DMS53 treated with DMSO at 0.1 percent for 48 hours (cell line): ENCODE measurements at regions not wholly inside any gene's neighbourhood (a gene's known extent, or its start where the extent isn't known, plus 50 kb on each side); places are given as distances from the start of the nearest gene placed in this dataset.

Source experiments
- DNase-seq: peaks from one replicate; lab custom pipeline; 2025; ENCODE audit not compliant: unreplicated experiment; lab: John Stamatoyannopoulos, UW

DNA sequence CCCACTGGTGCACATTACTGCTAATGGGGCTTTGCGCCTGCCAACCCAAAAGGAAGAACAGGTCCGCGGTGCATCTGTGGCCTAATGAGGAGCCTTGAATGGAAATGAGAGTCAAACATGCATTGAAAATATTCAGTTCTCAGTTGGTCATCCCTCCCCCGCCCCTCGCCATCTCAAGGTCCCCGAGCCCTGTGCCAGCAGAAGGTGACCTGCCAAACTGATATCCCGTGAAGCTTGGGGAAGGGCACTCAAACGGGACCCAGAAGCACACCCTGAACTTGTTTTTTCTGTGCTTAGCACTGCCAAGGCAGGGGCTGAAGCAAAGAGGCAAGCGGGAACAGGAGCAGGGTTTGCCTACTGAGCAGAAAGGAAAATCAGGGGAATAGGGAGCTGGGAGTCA is 67.9 kb upstream of the ZNF648 start:
- DNase-seq = no peak

DNA sequence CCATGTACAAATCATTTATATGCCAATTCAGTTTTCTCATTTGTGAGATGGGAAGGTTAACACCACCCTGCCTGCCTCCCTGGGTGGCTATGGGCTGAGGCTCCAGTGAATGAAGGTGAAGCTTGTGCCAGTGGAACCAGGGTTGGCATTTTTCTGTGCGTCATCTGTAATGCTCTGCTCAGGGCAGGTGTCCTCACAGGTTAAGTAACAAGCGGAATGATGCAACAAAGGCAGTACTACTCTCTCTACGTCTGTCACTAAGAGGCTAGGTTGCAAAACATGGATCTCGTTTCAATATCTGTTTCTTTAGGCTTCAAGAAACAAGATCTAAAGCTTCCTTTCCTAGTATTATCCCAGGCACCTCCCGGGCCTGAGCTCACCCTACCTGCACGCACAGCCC is 67.0 kb upstream of the ZNF648 start:
- DNase-seq = no peak

DNA sequence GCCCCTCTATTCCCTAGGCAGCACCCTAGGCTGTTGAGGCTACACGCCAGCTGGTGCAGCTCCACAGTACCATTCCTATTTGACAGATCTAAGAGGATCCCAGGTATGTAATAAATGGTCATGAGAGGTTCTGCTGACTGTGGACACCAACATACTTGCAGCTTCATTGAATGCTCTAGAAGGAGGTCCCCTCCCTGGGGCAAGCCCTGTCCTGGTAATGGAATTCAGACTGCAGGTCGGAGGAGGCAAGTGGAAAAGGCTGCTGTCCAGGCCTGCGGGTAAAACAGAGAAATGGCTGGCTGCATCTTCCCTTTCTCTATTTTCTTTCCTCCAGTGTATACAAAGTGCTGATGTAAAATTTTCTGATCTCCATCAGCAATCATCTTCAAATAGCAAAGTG is 66.1 kb upstream of the ZNF648 start:
- DNase-seq = no peak

- DNase-seq = no peak
These were observed 64.8 kb upstream of the ZNF648 start for GRCh38 chr1:182126272-182126800.

DNA sequence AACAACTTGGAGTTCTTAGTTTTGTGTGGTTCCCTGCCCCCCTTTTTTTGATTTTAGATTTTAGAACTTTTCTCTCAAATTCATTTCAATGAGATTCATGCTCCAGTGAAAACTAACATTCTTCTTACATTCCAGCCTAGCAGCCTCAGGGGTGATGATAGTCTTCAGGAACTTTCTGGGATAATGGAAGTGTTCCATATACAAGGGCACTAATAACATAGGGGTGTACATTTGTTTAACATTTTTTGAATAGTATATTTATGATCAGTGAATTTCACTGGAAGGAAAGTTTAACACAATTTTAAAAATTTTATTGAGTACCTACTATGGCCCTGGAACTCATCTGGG is 61.4 kb upstream of the ZNF648 start:
- DNase-seq = no peak

GRCh38 chr1:182122256-182122912 is 60.9 kb upstream of the ZNF648 start:
- DNase-seq = no peak

- DNase-seq = no peak
These were observed 60.3 kb upstream of the ZNF648 start for GRCh38 chr1:182121787-182122186.

- no peak for DNase-seq
These were observed 59.1 kb upstream of the ZNF648 start for GRCh38 chr1:182120411-182121258.

DNA sequence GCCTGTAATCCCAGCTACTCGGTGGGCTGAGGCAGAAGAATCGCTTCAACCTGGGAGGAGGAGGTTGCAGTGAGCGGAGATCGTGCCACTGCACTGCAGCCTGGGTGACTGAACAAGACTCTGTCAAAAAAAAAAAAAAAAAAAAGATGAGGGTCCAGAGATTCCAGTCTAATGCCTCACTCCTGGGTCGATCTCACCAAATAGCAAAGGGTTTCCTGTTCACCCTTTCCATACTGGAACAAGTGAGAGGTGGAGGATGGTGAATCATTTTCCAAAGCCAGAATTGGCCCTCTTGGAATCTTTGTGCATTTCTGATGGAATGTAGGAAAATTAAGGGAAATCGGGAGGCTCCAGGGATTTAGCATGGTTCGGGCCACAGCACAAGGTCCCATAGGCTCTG is 58.1 kb upstream of the ZNF648 start:
- DNase-seq = no peak

- DNase-seq = no peak
These were observed 57.3 kb upstream of the ZNF648 start for GRCh38 chr1:182118851-182119250.

DNA sequence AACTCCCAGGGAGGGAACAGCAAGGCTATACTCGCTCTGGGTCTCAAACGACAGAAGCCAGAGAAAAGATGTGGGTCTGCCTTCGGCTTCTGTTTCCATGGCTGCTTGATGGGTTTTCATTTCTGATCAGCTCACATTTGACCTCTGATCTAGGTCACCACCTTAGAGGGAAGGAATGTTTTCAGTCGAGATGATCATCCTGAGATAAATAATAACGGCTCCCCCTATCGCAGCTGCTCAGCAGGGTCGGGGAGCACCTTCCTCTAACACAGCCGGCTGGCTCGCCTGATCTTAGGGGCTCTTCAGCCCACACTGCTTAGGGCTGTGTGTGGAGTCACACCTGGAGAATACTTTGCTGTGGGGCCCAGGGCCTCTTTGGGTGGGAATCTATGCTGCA is 53.1 kb upstream of the ZNF648 start:
- DNase-seq = no peak

- DNase-seq = no peak
These were observed 52.5 kb upstream of the ZNF648 start for GRCh38 chr1:182113879-182114626.

DNA sequence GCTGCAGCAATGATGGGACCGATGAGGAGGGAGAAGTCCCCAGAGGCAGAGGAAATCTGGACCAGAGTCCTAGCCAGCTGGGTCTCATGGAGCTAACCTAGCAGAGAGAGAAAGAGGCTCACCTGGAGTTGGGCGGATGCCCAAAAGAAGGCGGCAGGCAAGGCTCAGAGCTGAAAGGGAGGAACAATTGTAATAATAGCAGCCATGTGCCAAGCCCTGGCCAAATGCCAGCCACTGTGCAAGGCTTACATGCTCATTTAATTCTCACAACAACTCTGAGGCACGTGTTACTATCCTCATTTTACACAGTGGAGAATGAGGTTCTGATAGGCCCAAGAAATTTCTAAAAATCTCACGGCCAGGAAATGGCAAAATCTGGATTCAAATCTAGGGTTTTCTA is 50.0 kb upstream of the ZNF648 start:
- no peak for DNase-seq
